Spinal cord (tissue), 9 donors: ENCODE measurements at regions not wholly inside any gene's neighbourhood (a gene's known extent, or its start where the extent isn't known, plus 50 kb on each side); places are given as distances from the start of the nearest gene placed in this dataset.
A peak's percentile ranks its signal among the peaks of the same experiment; 100 is the strongest.
"Not testable (repeated sequence)": the region's sequence is repeated elsewhere in the genome, so short reads cannot be mapped to it uniquely, and the experiment has no call there.

ENCODE experiments used
- DNase-seq, 6 donors: peaks; one replicate each; pipeline versions ENCODE4 v3.0.0 to v3.0.0-alpha.2; 2013 to 2015; ENCODE audit warnings: low spot score in 6 of 6, low read depth in 4 of 6
- H3K27ac ChIP-seq: one replicate; pipeline ENCODE4 v1.5.1; 2013; ENCODE audit warnings: low read depth, low read length, control low read depth
- H3K27me3 ChIP-seq: one replicate; pipeline ENCODE4 v1.6.1; 2013; ENCODE audit warnings: low read length; ENCODE audit not compliant: control insufficient read depth, insufficient read depth
- H3K36me3 ChIP-seq: one replicate; pipeline ENCODE4 v1.6.1; 2013; ENCODE audit warnings: low read length; ENCODE audit not compliant: control insufficient read depth, insufficient read depth
- H3K4me1 ChIP-seq: one replicate; pipeline ENCODE4 v1.6.1; 2013; ENCODE audit warnings: low read length; ENCODE audit not compliant: control insufficient read depth, insufficient read depth
- H3K4me3 ChIP-seq: one replicate; pipeline ENCODE4 v1.5.1; 2013; ENCODE audit warnings: low read depth, low read length, control low read depth
- H3K9me3 ChIP-seq: one replicate; pipeline ENCODE4 v1.6.1; 2013; ENCODE audit warnings: low read length; ENCODE audit not compliant: control insufficient read depth, insufficient read depth
- WGBS: methylation state at CpG from one replicate; pipeline ENCODE4 v1.1.5; 2013; ENCODE audit warnings: missing lambda C conversion rate; ENCODE audit not compliant: insufficient coverage; 5-methylcytosine and 5-hydroxymethylcytosine counted together
- donor health status: healthy.

- not testable (repeated sequence) for H3K4me3 ChIP-seq, H3K9me3 ChIP-seq
- no CpG with 5 or more reads among the region's 4 CpGs for WGBS
These were observed 122.1 kb downstream of the SPAG6 start for GRCh38 chr10:22467393-22467792.

GRCh38 chr10:22468570-22469320 is 123.4 kb downstream of the SPAG6 start:
- no peak for DNase-seq
- Histone ChIP-seq H3K36me3 (no peaks in the 10 kb centered on the region), H3K9me3 (no peaks in the 10 kb centered on the region), H3K27me3 (peaks cover 22% of the 10 kb centered on the region), H3K4me3 (no peak overlapping the region), H3K27ac (no peak overlapping the region), H3K4me1 (no peaks in the 10 kb centered on the region)
- WGBS, result 67% methylated on average over 2 of the region's 3 CpGs

More at GRCh38 chr10:22467393-22467792, 122.1 kb downstream of the SPAG6 start:
- not testable (repeated sequence) for H3K27ac ChIP-seq, DNase-seq, H3K27me3 ChIP-seq, H3K4me1 ChIP-seq, H3K36me3 ChIP-seq

GRCh38 chr10:22473044-22473443 is 127.7 kb downstream of the SPAG6 start:
- no peak overlapping the region for H3K27ac ChIP-seq
- H3K36me3 ChIP-seq, result no peaks in the 10 kb centered on the region
- H3K27me3 ChIP-seq, result peaks cover 64% of the 10 kb centered on the region
- no CpG with 5 or more reads among the region's 6 CpGs for WGBS
- H3K4me1 ChIP-seq, result peaks cover 26% of the 10 kb centered on the region
- no peak overlapping the region for H3K4me3 ChIP-seq
- no peaks in the 10 kb centered on the region for H3K9me3 ChIP-seq
- no peak for DNase-seq

- no peak for DNase-seq
- H3K36me3 ChIP-seq, result no peaks in the 10 kb centered on the region
- peaks cover 26% of the 10 kb centered on the region for H3K4me1 ChIP-seq
- no peaks in the 10 kb centered on the region for H3K9me3 ChIP-seq
- peaks cover 65% of the 10 kb centered on the region for H3K27me3 ChIP-seq
- WGBS, result no CpG with 5 or more reads among the region's 3 CpGs
- no peak overlapping the region for H3K4me3 ChIP-seq
- H3K27ac ChIP-seq, result no peak overlapping the region
These were observed 128.2 kb downstream of the SPAG6 start for GRCh38 chr10:22473459-22473858.

- DNase-seq, result peak in 4 of 6 donors; percentile 35 to 93 (median 66)
- Histone ChIP-seq H3K27ac (no peak overlapping the region), H3K27me3 (peaks cover 65% of the 10 kb centered on the region), H3K9me3 (no peaks in the 10 kb centered on the region), H3K4me3 (peak overlapping the region; percentile 38), H3K4me1 (peaks cover 26% of the 10 kb centered on the region), H3K36me3 (no peaks in the 10 kb centered on the region)
- under 1% methylated on average over 89 of the region's 96 CpGs for WGBS
These were observed 130.6 kb downstream of the SPAG6 start for GRCh38 chr10:22475651-22476600.

GRCh38 chr10:22476601-22477321 is 131.5 kb downstream of the SPAG6 start:
- no peak overlapping the region for H3K27ac ChIP-seq

GRCh38 chr10:22477334-22478287 is 132.3 kb downstream of the SPAG6 start:
- H3K27ac ChIP-seq, result no peak overlapping the region
- WGBS, result 28% methylated on average over 68 of the region's 72 CpGs
- H3K27me3 ChIP-seq, result peaks cover 53% of the 10 kb centered on the region
- H3K4me3 ChIP-seq, result peak overlapping the region; percentile 13
- DNase-seq, result peak in 2 of 6 donors; percentile 61 to 64
- H3K9me3 ChIP-seq, result no peaks in the 10 kb centered on the region
- H3K36me3 ChIP-seq, result no peaks in the 10 kb centered on the region
- peaks cover 26% of the 10 kb centered on the region for H3K4me1 ChIP-seq

More at GRCh38 chr10:22476601-22477321, 131.5 kb downstream of the SPAG6 start:
- Histone ChIP-seq H3K9me3 (no peaks in the 10 kb centered on the region), H3K27me3 (peaks cover 61% of the 10 kb centered on the region), H3K4me1 (peaks cover 26% of the 10 kb centered on the region), H3K36me3 (no peaks in the 10 kb centered on the region), H3K4me3 (peak overlapping the region; percentile 35)
- DNase-seq, result peak in 2 of 6 donors; percentile 77 to 80
- 7% methylated on average over 53 of the region's 55 CpGs for WGBS

GRCh38 chr10:22478555-22479334 is 133.4 kb downstream of the SPAG6 start:
- H3K36me3 ChIP-seq, result no peaks in the 10 kb centered on the region
- no peak for DNase-seq
- H3K27me3 ChIP-seq, result peaks cover 43% of the 10 kb centered on the region
- no peak overlapping the region for H3K27ac ChIP-seq
- H3K4me1 ChIP-seq, result peaks cover 26% of the 10 kb centered on the region
- 94% methylated on average over 6 of the region's 8 CpGs for WGBS
- no peak overlapping the region for H3K4me3 ChIP-seq
- H3K9me3 ChIP-seq, result no peaks in the 10 kb centered on the region
